ENCODE measurements at regions not wholly inside any gene's neighbourhood (a gene's known extent, or its start where the extent isn't known, plus 50 kb on each side); places are given as distances from the start of the nearest gene placed in this dataset.
A peak's percentile ranks its signal among the peaks of the same experiment; 100 is the strongest.

DNA sequence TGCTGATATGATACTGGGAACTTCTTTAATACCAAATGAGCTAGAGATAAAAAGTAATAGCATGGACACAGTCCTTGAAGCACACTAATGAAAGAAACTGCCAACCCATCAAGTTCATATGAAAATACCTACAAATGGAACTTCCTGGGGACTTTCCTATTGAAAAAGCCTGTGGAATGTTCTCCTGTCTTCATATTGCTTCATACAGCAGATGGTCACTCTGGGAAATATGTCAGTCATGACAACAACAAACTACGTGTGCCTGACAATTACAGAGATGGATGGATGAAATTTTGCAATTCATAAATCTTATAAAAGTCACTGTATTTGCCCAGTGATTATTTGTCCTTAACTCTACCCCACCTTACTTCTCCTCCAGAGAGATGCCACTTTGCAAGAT is 106.6 kb upstream of the COL1A2 start:
- Histone ChIP-seq H3K36me3 (ENCODE audit: control insufficient read depth in 2 of 2, insufficient read depth in 2 of 2, low read length in 2 of 2) (no peaks in the 10 kb centered on the region), H3K27ac (ENCODE audit: low read length) (no peak overlapping the region), H3K27me3 (ENCODE audit: control insufficient read depth in 1 of 2, insufficient read depth in 2 of 2, low read length in 2 of 2) (no peaks in the 10 kb centered on the region), H3K9ac (ENCODE audit: low read length in 2 of 2) (no peak overlapping the region), H3K4me3 (ENCODE audit: low read length in 2 of 2) (no peak overlapping the region), H3K9me3 (ENCODE audit: control insufficient read depth in 2 of 2, low read length in 2 of 2) (no peaks in the 10 kb centered on the region), H3K4me1 (ENCODE audit: control insufficient read depth, insufficient read depth, low read length) (no peaks in the 10 kb centered on the region)

DNA sequence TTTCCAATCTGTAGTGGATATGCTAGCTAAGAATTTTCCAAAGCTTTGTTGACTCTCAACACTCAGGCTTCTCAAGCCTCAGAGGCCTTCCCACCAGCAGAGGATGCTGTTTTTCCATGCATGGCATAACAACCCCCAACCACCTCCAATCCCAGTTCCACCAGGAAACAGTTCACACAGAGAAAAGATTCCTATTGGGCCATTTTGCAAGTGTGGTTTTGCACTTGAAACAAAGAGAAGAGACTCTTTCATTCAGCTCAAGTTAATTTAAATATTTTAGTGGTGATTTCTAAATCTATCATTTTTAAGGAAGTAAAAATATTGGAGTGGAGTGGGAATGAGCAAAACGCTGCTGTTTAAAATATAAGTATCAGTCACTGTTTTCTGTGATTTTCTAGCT is 105.6 kb upstream of the COL1A2 start:
- Histone ChIP-seq H3K4me1 (ENCODE audit: control insufficient read depth, insufficient read depth, low read length) (no peaks in the 10 kb centered on the region), H3K27ac (ENCODE audit: low read length) (no peak overlapping the region), H3K9ac (ENCODE audit: low read length in 2 of 2) (no peak overlapping the region), H3K36me3 (ENCODE audit: control insufficient read depth in 2 of 2, insufficient read depth in 2 of 2, low read length in 2 of 2) (no peaks in the 10 kb centered on the region), H3K4me3 (ENCODE audit: low read length in 2 of 2) (no peak overlapping the region), H3K9me3 (ENCODE audit: control insufficient read depth in 2 of 2, low read length in 2 of 2) (no peaks in the 10 kb centered on the region), H3K27me3 (ENCODE audit: control insufficient read depth in 1 of 2, insufficient read depth in 2 of 2, low read length in 2 of 2) (no peaks in the 10 kb centered on the region)

DNA sequence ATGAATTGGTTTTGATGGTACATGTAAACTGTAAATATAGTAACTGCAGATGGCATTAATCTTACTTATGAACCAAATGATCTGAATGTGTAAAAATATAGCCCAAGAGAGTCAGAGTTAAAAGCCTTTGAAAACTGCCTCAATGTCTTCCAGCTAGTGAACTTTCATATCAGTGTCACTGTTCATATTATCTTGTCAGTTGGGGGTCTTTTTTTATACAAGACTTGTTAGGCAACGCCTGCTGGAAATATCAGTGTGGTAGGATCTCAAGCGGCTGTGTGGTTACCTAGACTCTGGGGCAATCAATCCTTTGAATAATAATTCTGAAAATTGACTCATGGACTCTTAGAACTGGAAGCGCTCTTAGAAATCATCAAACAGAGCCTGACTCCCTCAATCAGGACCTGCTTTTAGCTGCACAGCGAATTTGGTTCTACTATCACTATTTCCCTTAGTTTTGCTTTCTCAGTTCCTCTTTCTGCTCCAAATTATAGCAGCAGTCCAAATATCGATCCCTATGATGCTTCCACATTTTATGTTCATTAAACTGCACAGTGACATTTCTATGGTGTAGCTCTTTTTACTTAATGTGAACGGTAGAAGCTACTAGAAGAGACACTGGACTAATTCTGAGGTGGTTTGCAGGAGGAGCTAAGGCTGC is 100.1 kb upstream of the COL1A2 start:
- H3K27ac ChIP-seq (ENCODE audit: low read length) = no peak overlapping the region
- no peaks in the 10 kb centered on the region for H3K36me3 ChIP-seq (ENCODE audit: control insufficient read depth in 2 of 2, insufficient read depth in 2 of 2, low read length in 2 of 2)
- no peaks in the 10 kb centered on the region for H3K27me3 ChIP-seq (ENCODE audit: control insufficient read depth in 1 of 2, insufficient read depth in 2 of 2, low read length in 2 of 2)
- peaks cover 21% of the 10 kb centered on the region for H3K4me1 ChIP-seq (ENCODE audit: control insufficient read depth, insufficient read depth, low read length)
- no peak overlapping the region for H3K4me3 ChIP-seq (ENCODE audit: low read length in 2 of 2)
- no peaks in the 10 kb centered on the region for H3K9me3 ChIP-seq (ENCODE audit: control insufficient read depth in 2 of 2, low read length in 2 of 2)
- no peak overlapping the region for H3K9ac ChIP-seq (ENCODE audit: low read length in 2 of 2)

DNA sequence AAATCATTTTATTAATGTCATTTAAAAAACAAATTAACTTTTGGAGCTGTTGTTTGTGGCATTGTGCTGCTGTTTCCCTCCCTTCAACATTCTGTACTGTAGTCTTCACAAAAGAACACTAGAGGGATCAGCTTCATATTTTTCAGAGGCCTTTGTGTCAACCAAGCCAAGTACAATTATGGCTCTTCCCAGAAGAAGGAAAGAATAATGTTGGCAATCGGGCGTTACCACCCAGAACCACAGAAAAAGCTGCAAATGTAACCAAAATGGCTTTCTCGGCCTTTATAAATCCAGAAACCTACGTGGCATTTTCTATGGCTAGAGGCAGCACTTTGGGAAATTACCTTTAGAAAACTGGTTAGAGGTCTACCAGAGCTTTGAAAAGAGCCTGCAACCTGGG is 98.8 kb upstream of the COL1A2 start:
- Histone ChIP-seq H3K4me3 (ENCODE audit: low read length in 2 of 2) (peak overlapping the region; percentile 40 to 58), H3K4me1 (ENCODE audit: control insufficient read depth, insufficient read depth, low read length) (peaks cover 31% of the 10 kb centered on the region), H3K27me3 (ENCODE audit: control insufficient read depth in 1 of 2, insufficient read depth in 2 of 2, low read length in 2 of 2) (no peaks in the 10 kb centered on the region), H3K9me3 (ENCODE audit: control insufficient read depth in 2 of 2, low read length in 2 of 2) (no peaks in the 10 kb centered on the region), H3K27ac (ENCODE audit: low read length) (peak overlapping the region; percentile 85), H3K36me3 (ENCODE audit: control insufficient read depth in 2 of 2, insufficient read depth in 2 of 2, low read length in 2 of 2) (no peaks in the 10 kb centered on the region), H3K9ac (ENCODE audit: low read length in 2 of 2) (peak overlapping the region in 1 of 2 donors; percentile 42)

DNA sequence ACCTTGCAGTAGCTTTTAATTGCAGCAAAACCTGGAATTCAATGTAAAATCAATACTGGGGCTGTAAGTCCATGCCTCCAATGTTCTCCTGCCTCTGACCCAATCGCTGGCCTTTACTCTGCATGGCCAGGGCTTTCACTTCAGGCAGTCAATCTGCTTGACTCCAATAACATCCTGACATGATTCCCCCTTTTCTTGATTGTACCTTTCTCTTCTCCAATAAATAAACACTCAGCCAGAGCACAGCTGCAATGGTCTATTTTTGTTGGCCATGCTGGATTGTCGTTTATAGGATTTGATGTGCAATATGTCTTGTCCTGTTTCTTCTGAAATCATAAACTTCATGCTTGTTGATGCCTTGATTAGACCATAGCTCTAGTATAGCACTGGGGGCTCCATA is 97.8 kb upstream of the COL1A2 start:
- peaks cover 41% of the 10 kb centered on the region for H3K4me1 ChIP-seq (ENCODE audit: control insufficient read depth, insufficient read depth, low read length)
- H3K27ac ChIP-seq (ENCODE audit: low read length) = peak overlapping the region; percentile 85
- H3K36me3 ChIP-seq (ENCODE audit: control insufficient read depth in 2 of 2, insufficient read depth in 2 of 2, low read length in 2 of 2) = no peaks in the 10 kb centered on the region
- peak overlapping the region; percentile 40 to 60 for H3K4me3 ChIP-seq (ENCODE audit: low read length in 2 of 2)
- no peaks in the 10 kb centered on the region for H3K27me3 ChIP-seq (ENCODE audit: control insufficient read depth in 1 of 2, insufficient read depth in 2 of 2, low read length in 2 of 2)
- H3K9ac ChIP-seq (ENCODE audit: low read length in 2 of 2) = peak overlapping the region; percentile 37 to 42
- H3K9me3 ChIP-seq (ENCODE audit: control insufficient read depth in 2 of 2, low read length in 2 of 2) = no peaks in the 10 kb centered on the region

DNA sequence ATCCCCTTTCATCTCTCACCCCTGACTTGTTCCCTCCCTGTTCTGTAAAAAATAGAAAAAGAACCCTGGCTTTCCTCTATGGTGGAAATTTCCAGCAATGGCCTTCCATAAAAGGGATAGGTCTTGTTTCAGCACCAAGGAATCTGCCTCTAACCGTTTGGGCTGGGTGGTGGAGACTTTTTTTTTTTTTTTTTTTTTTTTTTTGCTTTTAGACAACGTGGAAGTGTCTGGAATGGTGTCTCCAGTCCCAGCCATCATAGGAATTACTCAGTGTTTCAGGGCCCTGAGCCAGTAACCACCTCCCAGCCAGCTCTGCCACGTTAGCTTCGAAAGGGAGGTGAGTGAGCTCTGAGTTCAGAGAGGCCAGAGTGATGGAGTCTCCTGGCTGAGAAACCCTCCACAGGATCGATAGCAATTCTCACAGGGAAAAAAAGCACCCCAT is 97.3 kb upstream of the COL1A2 start:
- H3K4me1 ChIP-seq (ENCODE audit: control insufficient read depth, insufficient read depth, low read length) = peaks cover 44% of the 10 kb centered on the region
- no peaks in the 10 kb centered on the region for H3K27me3 ChIP-seq (ENCODE audit: control insufficient read depth in 1 of 2, insufficient read depth in 2 of 2, low read length in 2 of 2)
- peak overlapping the region; percentile 85 for H3K27ac ChIP-seq (ENCODE audit: low read length)
- H3K4me3 ChIP-seq (ENCODE audit: low read length in 2 of 2) = peak overlapping the region; percentile 40 to 60
- peak overlapping the region; percentile 37 to 39 for H3K9ac ChIP-seq (ENCODE audit: low read length in 2 of 2)
- no peaks in the 10 kb centered on the region for H3K36me3 ChIP-seq (ENCODE audit: control insufficient read depth in 2 of 2, insufficient read depth in 2 of 2, low read length in 2 of 2)
- no peaks in the 10 kb centered on the region for H3K9me3 ChIP-seq (ENCODE audit: control insufficient read depth in 2 of 2, low read length in 2 of 2)

DNA sequence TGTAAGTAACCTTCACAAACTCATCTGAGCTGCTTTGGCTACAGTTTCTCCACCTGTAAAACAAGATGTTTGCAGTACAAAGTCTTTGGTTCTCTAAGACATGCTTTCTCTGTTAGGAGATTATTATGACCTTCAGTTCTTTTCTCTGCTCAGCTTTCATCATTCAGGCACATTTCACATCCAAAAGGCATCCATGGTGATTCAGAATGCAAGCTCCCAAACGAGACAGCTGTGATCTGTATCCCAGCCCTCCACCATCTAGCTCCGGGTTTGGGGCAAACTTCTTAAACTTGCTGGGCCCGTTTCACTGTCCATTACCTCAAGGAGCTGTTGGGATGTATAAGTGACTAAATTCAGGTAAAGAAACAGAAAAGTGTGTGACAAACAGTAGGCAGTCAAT is 95.8 kb upstream of the COL1A2 start:
- Histone ChIP-seq H3K9ac (ENCODE audit: low read length in 2 of 2) (no peak overlapping the region), H3K4me1 (ENCODE audit: control insufficient read depth, insufficient read depth, low read length) (peaks cover 53% of the 10 kb centered on the region), H3K9me3 (ENCODE audit: control insufficient read depth in 2 of 2, low read length in 2 of 2) (no peaks in the 10 kb centered on the region), H3K27me3 (ENCODE audit: control insufficient read depth in 1 of 2, insufficient read depth in 2 of 2, low read length in 2 of 2) (no peaks in the 10 kb centered on the region), H3K27ac (ENCODE audit: low read length) (peak overlapping the region; percentile 85), H3K36me3 (ENCODE audit: control insufficient read depth in 2 of 2, insufficient read depth in 2 of 2, low read length in 2 of 2) (no peaks in the 10 kb centered on the region), H3K4me3 (ENCODE audit: low read length in 2 of 2) (no peak overlapping the region)

DNA sequence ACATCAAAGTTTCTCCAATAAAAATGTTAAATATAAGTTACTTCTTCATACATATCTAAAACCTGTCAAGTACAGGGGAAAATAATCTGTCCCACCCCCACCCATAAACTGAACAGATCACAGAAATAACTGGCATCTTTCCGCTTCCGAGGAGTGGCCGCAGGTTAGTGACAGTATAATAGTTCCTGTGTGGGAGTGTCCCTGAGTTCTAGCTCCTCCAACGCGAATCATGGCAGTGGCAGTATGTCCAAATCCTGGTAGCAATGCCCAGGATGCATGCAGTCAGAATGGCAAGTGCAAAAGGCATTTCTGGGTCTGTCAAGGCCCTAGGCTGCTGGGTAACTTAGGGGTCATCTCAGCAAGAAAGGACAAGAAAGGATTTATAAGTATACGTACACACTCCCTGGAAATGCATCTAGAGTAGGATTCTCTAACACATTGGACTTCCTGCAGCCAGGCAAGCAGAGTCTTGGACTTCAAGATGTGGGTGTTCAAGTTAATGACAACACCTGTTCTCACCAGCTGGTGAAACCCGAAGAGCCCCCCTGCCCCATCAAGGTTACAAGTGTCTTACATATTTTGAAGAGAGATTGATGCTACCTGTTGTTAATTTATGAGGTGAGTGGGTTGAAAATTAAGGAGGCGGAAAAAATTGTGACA is 94.4 kb upstream of the COL1A2 start:
- Histone ChIP-seq H3K9me3 (ENCODE audit: control insufficient read depth in 2 of 2, low read length in 2 of 2) (no peaks in the 10 kb centered on the region), H3K4me1 (ENCODE audit: control insufficient read depth, insufficient read depth, low read length) (peaks cover 53% of the 10 kb centered on the region), H3K27me3 (ENCODE audit: control insufficient read depth in 1 of 2, insufficient read depth in 2 of 2, low read length in 2 of 2) (no peaks in the 10 kb centered on the region), H3K9ac (ENCODE audit: low read length in 2 of 2) (no peak overlapping the region), H3K36me3 (ENCODE audit: control insufficient read depth in 2 of 2, insufficient read depth in 2 of 2, low read length in 2 of 2) (no peaks in the 10 kb centered on the region), H3K4me3 (ENCODE audit: low read length in 2 of 2) (peak overlapping the region in 1 of 2 donors; percentile 29), H3K27ac (ENCODE audit: low read length) (peak overlapping the region; percentile 75)

DNA sequence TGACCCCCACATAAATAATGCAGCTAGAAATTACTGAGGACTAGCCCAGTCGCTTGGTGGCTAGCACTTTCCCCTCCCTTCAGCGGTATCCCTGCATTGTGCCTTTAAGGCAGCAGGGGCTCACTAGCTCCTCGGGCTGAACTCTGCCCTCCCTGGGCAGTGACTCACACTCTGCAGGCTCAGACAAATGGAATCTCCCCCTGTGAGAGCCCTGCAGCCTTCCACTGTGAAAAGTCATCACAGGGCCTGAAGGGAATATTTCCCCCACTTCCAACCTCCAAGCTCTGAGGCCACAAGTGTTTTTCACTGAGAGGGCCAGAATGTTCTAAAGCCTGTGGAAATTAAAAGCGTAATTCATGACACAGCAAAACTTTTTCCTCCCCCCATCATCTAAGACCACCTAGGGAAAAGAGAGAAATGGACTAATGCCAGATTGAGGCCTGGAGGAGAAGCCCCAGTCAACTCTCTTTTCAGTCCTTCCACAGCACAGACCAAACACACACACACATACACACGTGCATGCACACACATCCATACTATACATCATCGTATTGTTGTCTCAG is 93.6 kb upstream of the COL1A2 start:
- Histone ChIP-seq H3K27ac (ENCODE audit: low read length) (peak overlapping the region; percentile 75), H3K4me1 (ENCODE audit: control insufficient read depth, insufficient read depth, low read length) (peaks cover 53% of the 10 kb centered on the region), H3K9ac (ENCODE audit: low read length in 2 of 2) (peak overlapping the region; percentile 37 to 55), H3K27me3 (ENCODE audit: control insufficient read depth in 1 of 2, insufficient read depth in 2 of 2, low read length in 2 of 2) (no peaks in the 10 kb centered on the region), H3K9me3 (ENCODE audit: control insufficient read depth in 2 of 2, low read length in 2 of 2) (no peaks in the 10 kb centered on the region), H3K36me3 (ENCODE audit: control insufficient read depth in 2 of 2, insufficient read depth in 2 of 2, low read length in 2 of 2) (no peaks in the 10 kb centered on the region), H3K4me3 (ENCODE audit: low read length in 2 of 2) (peak overlapping the region; percentile 29 to 37)

DNA sequence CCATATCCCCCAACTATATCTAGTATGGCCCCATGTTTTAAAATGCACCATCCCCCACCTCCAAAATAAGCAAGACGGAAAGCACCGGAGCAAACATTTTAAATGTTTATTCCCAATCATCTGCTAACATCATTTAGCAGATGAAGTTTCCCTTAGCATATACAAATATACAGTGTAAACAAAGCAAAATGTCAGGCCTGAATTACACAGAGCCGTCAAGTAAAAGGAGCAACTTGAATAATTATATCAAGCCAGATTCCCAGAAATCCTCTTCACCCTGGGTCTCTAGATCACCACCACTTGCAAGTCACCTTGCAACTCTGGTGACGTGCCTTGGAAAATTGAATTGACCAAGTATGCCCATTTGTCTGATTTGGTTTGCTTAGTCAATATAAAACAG is 91.6 kb upstream of the COL1A2 start:
- Histone ChIP-seq H3K27ac (ENCODE audit: low read length) (peak overlapping the region; percentile 66), H3K27me3 (ENCODE audit: control insufficient read depth in 1 of 2, insufficient read depth in 2 of 2, low read length in 2 of 2) (no peaks in the 10 kb centered on the region), H3K4me1 (ENCODE audit: control insufficient read depth, insufficient read depth, low read length) (peaks cover 38% of the 10 kb centered on the region), H3K36me3 (ENCODE audit: control insufficient read depth in 2 of 2, insufficient read depth in 2 of 2, low read length in 2 of 2) (no peaks in the 10 kb centered on the region), H3K4me3 (ENCODE audit: low read length in 2 of 2) (no peak overlapping the region), H3K9ac (ENCODE audit: low read length in 2 of 2) (peak overlapping the region in 1 of 2 donors; percentile 5), H3K9me3 (ENCODE audit: control insufficient read depth in 2 of 2, low read length in 2 of 2) (no peaks in the 10 kb centered on the region)

DNA sequence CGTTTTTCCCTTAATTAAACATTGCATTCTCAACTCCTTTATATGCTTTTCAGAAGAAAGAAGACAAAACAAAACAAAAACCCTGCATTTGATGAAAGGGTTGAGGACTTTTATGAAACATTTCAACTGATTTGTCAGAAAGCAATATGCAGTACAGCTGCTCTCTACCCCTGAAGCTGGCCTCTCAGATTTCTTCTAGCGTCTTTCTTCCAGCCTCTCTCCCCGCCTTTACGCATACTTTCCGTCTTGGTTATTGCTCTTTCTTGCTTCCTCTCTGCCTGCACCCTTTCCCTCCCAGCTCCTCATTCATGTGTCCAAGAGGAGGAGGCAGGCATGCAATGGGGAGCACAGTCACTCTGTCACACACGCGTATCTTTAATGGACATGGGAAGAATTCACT is 91.0 kb upstream of the COL1A2 start:
- peak overlapping the region; percentile 66 for H3K27ac ChIP-seq (ENCODE audit: low read length)

More for the DNA sequence above, 91.0 kb upstream of the COL1A2 start:
- H3K4me1 ChIP-seq (ENCODE audit: control insufficient read depth, insufficient read depth, low read length) = peaks cover 37% of the 10 kb centered on the region
- H3K4me3 ChIP-seq (ENCODE audit: low read length in 2 of 2) = no peak overlapping the region
- H3K9me3 ChIP-seq (ENCODE audit: control insufficient read depth in 2 of 2, low read length in 2 of 2) = no peaks in the 10 kb centered on the region
- peak overlapping the region in 1 of 2 donors; percentile 5 for H3K9ac ChIP-seq (ENCODE audit: low read length in 2 of 2)
- no peaks in the 10 kb centered on the region for H3K36me3 ChIP-seq (ENCODE audit: control insufficient read depth in 2 of 2, insufficient read depth in 2 of 2, low read length in 2 of 2)
- H3K27me3 ChIP-seq (ENCODE audit: control insufficient read depth in 1 of 2, insufficient read depth in 2 of 2, low read length in 2 of 2) = no peaks in the 10 kb centered on the region

All from stomach smooth muscle (tissue), 2 donors.